ENCODE measurements at regions not wholly inside any gene's neighbourhood (a gene's known extent, or its start where the extent isn't known, plus 50 kb on each side); places are given as distances from the start of the nearest gene placed in this dataset.

DNA sequence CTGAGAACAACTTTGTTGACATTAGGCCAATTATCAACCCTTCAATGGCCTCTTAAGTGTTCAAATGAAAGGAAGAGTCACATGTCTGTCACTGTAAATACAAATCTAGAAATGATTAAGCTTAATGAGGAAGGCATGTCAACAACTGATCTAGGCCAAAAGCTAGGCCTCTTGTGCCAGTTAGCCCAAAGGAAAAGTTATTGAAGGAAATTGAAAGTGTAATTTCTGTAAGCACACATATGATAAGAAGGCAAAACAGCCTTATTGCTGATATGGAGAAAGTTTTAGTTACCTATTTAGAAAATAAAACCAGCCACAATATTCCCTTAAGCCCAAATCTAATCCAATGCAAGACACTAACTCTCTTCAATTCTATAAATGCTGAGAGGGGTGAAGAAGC lies 604.7 kb downstream of the SLITRK6 start:
- in situ Hi-C loops (cut with MboI) (no loop called here), intact Hi-C loops (cut with micrococcal nuclease; ENCODE audit: unreplicated experiment) (no loop called here)
- Histone ChIP-seq H3K27ac (ENCODE audit: control insufficient read depth, insufficient read depth) (no peak overlapping the region), H3K36me3 (ENCODE audit: control insufficient read depth in 2 of 2, insufficient read depth in 2 of 2, low read length in 1 of 2) (no peaks in the 10 kb centered on the region), H3K4me3 (no peak overlapping the region), H3K27me3 (replicated peaks in 1 of 2; ENCODE audit: control insufficient read depth in 2 of 2, insufficient read depth in 2 of 2, low read length in 1 of 2) (no peaks in the 10 kb centered on the region), H3K4me2 (ENCODE audit: control insufficient read depth, insufficient read depth) (no peak overlapping the region), H3K9me3 (replicated peaks; ENCODE audit: control insufficient read depth, insufficient read depth, low read length) (no peaks in the 10 kb centered on the region), H3K9ac (ENCODE audit: control insufficient read depth, insufficient read depth, low read length) (no peak overlapping the region), H4K20me1 (ENCODE audit: control insufficient read depth, insufficient read depth) (no peaks in the 10 kb centered on the region), H3K79me2 (ENCODE audit: control insufficient read depth, insufficient read depth, low read length) (no peaks in the 10 kb centered on the region), H3K4me1 (ENCODE audit: control insufficient read depth, insufficient read depth, low read length) (no peaks in the 10 kb centered on the region), H2AFZ (ENCODE audit: control insufficient read depth, low read depth, low read length) (no peak overlapping the region)
- CTCF ChIA-PET = interaction anchor here (1.0 kb wide), 1 partner anchor 34 kb away, joined by 3 read pairs; no protein-coding TSS in a partner anchor
- ATAC-seq (no peak), FAIRE-seq (no peak), DNase-seq (ENCODE audit: low read depth, low spot score) (no peak)
- POLR2A ChIA-PET = no interaction called here
- RAD21 ChIA-PET (ENCODE audit: unreplicated experiment) = no interaction called here
- SMC1A ChIA-PET (ENCODE audit: uncharacterized antibody, unreplicated experiment) = no interaction called here
- no TSS peak for BruUV-seq (replicated peaks)
- no peak for TF ChIP-seq STAT3 (IDR thresholded peaks at IDR 0.05; ENCODE audit: low read depth, low read length)
- TF ChIP-seq, protein P1, sequence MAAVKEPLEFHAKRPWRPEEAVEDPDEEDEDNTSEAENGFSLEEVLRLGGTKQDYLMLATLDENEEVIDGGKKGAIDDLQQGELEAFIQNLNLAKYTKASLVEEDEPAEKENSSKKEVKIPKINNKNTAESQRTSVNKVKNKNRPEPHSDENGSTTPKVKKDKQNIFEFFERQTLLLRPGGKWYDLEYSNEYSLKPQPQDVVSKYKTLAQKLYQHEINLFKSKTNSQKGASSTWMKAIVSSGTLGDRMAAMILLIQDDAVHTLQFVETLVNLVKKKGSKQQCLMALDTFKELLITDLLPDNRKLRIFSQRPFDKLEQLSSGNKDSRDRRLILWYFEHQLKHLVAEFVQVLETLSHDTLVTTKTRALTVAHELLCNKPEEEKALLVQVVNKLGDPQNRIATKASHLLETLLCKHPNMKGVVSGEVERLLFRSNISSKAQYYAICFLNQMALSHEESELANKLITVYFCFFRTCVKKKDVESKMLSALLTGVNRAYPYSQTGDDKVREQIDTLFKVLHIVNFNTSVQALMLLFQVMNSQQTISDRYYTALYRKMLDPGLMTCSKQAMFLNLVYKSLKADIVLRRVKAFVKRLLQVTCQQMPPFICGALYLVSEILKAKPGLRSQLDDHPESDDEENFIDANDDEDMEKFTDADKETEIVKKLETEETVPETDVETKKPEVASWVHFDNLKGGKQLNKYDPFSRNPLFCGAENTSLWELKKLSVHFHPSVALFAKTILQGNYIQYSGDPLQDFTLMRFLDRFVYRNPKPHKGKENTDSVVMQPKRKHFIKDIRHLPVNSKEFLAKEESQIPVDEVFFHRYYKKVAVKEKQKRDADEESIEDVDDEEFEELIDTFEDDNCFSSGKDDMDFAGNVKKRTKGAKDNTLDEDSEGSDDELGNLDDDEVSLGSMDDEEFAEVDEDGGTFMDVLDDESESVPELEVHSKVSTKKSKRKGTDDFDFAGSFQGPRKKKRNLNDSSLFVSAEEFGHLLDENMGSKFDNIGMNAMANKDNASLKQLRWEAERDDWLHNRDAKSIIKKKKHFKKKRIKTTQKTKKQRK (IDR thresholded peaks at IDR 0.05; ENCODE audit: low read depth, low read length) = no peak
- TF ChIP-seq SMC3 (IDR thresholded peaks at IDR 0.05; ENCODE audit: borderline replicate concordance, low read length) = no peak
- no peak for TF ChIP-seq ETV6 (conservative IDR thresholded peaks at IDR 0.05 in 1 of 2, IDR thresholded peaks at IDR 0.05 in 1 of 2; ENCODE audit: borderline replicate concordance in 1 of 2, low read depth in 1 of 2)
- TF ChIP-seq SPI1 (IDR thresholded peaks at IDR 0.05; ENCODE audit: borderline replicate concordance, insufficient read depth, low read depth, low read length) = no peak
- no peak for TF ChIP-seq SIX5 (IDR thresholded peaks at IDR 0.05; ENCODE audit: low read depth, low read length, severe bottlenecking)
- TF ChIP-seq ESRRA (IDR thresholded peaks at IDR 0.05; ENCODE audit: low read length) = no peak
- TF ChIP-seq, protein P2, sequence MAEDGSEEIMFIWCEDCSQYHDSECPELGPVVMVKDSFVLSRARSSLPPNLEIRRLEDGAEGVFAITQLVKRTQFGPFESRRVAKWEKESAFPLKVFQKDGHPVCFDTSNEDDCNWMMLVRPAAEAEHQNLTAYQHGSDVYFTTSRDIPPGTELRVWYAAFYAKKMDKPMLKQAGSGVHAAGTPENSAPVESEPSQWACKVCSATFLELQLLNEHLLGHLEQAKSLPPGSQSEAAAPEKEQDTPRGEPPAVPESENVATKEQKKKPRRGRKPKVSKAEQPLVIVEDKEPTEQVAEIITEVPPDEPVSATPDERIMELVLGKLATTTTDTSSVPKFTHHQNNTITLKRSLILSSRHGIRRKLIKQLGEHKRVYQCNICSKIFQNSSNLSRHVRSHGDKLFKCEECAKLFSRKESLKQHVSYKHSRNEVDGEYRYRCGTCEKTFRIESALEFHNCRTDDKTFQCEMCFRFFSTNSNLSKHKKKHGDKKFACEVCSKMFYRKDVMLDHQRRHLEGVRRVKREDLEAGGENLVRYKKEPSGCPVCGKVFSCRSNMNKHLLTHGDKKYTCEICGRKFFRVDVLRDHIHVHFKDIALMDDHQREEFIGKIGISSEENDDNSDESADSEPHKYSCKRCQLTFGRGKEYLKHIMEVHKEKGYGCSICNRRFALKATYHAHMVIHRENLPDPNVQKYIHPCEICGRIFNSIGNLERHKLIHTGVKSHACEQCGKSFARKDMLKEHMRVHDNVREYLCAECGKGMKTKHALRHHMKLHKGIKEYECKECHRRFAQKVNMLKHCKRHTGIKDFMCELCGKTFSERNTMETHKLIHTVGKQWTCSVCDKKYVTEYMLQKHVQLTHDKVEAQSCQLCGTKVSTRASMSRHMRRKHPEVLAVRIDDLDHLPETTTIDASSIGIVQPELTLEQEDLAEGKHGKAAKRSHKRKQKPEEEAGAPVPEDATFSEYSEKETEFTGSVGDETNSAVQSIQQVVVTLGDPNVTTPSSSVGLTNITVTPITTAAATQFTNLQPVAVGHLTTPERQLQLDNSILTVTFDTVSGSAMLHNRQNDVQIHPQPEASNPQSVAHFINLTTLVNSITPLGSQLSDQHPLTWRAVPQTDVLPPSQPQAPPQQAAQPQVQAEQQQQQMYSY (CRISPR knock-in tag; IDR thresholded peaks at IDR 0.05) = no peak
- TF ChIP-seq CREM (IDR thresholded peaks at IDR 0.05; ENCODE audit: low read depth) = no peak
- no peak for TF ChIP-seq TCF3 (IDR thresholded peaks at IDR 0.05; ENCODE audit: borderline replicate concordance, insufficient read depth, low read depth, low read length)
- TF ChIP-seq RAD21 (IDR thresholded peaks at IDR 0.05; ENCODE audit: insufficient read depth, low read depth, low read length) = no peak
- TF ChIP-seq, protein P3, sequence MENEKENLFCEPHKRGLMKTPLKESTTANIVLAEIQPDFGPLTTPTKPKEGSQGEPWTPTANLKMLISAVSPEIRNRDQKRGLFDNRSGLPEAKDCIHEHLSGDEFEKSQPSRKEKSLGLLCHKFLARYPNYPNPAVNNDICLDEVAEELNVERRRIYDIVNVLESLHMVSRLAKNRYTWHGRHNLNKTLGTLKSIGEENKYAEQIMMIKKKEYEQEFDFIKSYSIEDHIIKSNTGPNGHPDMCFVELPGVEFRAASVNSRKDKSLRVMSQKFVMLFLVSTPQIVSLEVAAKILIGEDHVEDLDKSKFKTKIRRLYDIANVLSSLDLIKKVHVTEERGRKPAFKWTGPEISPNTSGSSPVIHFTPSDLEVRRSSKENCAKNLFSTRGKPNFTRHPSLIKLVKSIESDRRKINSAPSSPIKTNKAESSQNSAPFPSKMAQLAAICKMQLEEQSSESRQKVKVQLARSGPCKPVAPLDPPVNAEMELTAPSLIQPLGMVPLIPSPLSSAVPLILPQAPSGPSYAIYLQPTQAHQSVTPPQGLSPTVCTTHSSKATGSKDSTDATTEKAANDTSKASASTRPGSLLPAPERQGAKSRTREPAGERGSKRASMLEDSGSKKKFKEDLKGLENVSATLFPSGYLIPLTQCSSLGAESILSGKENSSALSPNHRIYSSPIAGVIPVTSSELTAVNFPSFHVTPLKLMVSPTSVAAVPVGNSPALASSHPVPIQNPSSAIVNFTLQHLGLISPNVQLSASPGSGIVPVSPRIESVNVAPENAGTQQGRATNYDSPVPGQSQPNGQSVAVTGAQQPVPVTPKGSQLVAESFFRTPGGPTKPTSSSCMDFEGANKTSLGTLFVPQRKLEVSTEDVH (IDR thresholded peaks at IDR 0.05; ENCODE audit: low read depth, partially characterized antibody) = no peak
